Mesenchymal stem cell (in vitro differentiated cells and primary cell): ENCODE measurements at regions not wholly inside any gene's neighbourhood (a gene's known extent, or its start where the extent isn't known, plus 50 kb on each side); places are given as distances from the start of the nearest gene placed in this dataset.

Experiments
- DNase-seq: peaks from one replicate; pipeline ENCODE4 v3.0.0-alpha.2; 2013
- H2AFZ ChIP-seq: one replicate; pipeline ENCODE4 v1.6.1; 2013; ENCODE audit warnings: low read depth, mild to moderate bottlenecking, control low read depth, inconsistent platforms, low read length, moderate library complexity
- H2AK5ac ChIP-seq: 2 replicates; pipeline ENCODE4 v1.6.1; 2013; ENCODE audit warnings: low read length, moderate library complexity, mild to moderate bottlenecking, inconsistent platforms; ENCODE audit not compliant: severe bottlenecking
- H2BK120ac ChIP-seq: one replicate; pipeline ENCODE4 v1.6.1; 2013; ENCODE audit warnings: low read depth, mild to moderate bottlenecking, inconsistent platforms, low read length, moderate library complexity
- H2BK12ac ChIP-seq, 2 experiments: one replicate each; pipeline ENCODE4 v1.6.1; 2013; ENCODE audit warnings: inconsistent platforms in 2 of 2, low read length in 2 of 2, mild to moderate bottlenecking in 2 of 2, moderate library complexity in 2 of 2, control low read depth in 1 of 2
- H2BK15ac ChIP-seq: one replicate; pipeline ENCODE4 v1.6.1; 2013; ENCODE audit warnings: mild to moderate bottlenecking, low read depth, inconsistent platforms; ENCODE audit not compliant: poor library complexity, severe bottlenecking
- H2BK5ac ChIP-seq: 2 replicates; pipeline ENCODE4 v1.6.1; 2013; ENCODE audit warnings: low read depth, mild to moderate bottlenecking, low read length, control low read depth, inconsistent platforms; ENCODE audit not compliant: poor library complexity, severe bottlenecking
- H3K14ac ChIP-seq, 2 experiments: one replicate each; pipeline ENCODE4 v1.6.1; 2013; ENCODE audit warnings: inconsistent platforms in 2 of 2, low read length in 2 of 2, control low read depth in 1 of 2, mild to moderate bottlenecking in 1 of 2, moderate library complexity in 1 of 2
- H3K18ac ChIP-seq, 2 experiments: one replicate each; pipeline ENCODE4 v1.6.1; 2013; ENCODE audit warnings: inconsistent platforms in 2 of 2, low read length in 2 of 2, control low read depth in 1 of 2, low read depth in 1 of 2, mild to moderate bottlenecking in 1 of 2
- H3K23ac ChIP-seq, 2 experiments: one replicate each; pipeline ENCODE4 v1.6.1; 2013; ENCODE audit warnings: inconsistent platforms in 2 of 2, low read length in 2 of 2, mild to moderate bottlenecking in 2 of 2, moderate library complexity in 2 of 2, control low read depth in 1 of 2
- H3K27ac ChIP-seq: 2 replicates; pipeline ENCODE4 v1.5.1; 2013; ENCODE audit warnings: mild to moderate bottlenecking, moderate library complexity, low read length, control low read depth, inconsistent platforms; ENCODE audit not compliant: poor library complexity, severe bottlenecking
- H3K27me3 ChIP-seq, 2 experiments: 2 replicates each; pipeline versions ENCODE4 v1.6.1 to v1.7.0; 2013; ENCODE audit warnings: low read length in 2 of 2, mild to moderate bottlenecking in 2 of 2, moderate library complexity in 2 of 2, control low read depth in 1 of 2, inconsistent platforms in 1 of 2; ENCODE audit not compliant: control insufficient read depth in 1 of 2, insufficient read depth in 1 of 2
- H3K36me3 ChIP-seq, 2 experiments: 2 replicates each; pipeline versions ENCODE4 v1.6.1 to v1.7.0; 2013; ENCODE audit warnings: low read length in 2 of 2, control low read depth in 1 of 2, inconsistent platforms in 1 of 2, low read depth in 1 of 2, mild to moderate bottlenecking in 1 of 2; ENCODE audit not compliant: insufficient read depth in 2 of 2, control insufficient read depth in 1 of 2
- H3K4ac ChIP-seq, 2 experiments: one replicate each; pipeline ENCODE4 v1.6.1; 2013; ENCODE audit warnings: inconsistent platforms in 2 of 2, low read length in 2 of 2, mild to moderate bottlenecking in 2 of 2, moderate library complexity in 2 of 2, control low read depth in 1 of 2, low read depth in 1 of 2
- H3K4me1 ChIP-seq: 2 replicates; pipeline ENCODE4 v1.6.1; 2013; ENCODE audit warnings: low read depth, low read length, control low read depth; ENCODE audit not compliant: control insufficient read depth, insufficient read depth
- H3K4me2 ChIP-seq: 2 replicates; pipeline ENCODE4 v1.6.1; 2013; ENCODE audit warnings: low read length, mild to moderate bottlenecking, inconsistent platforms; ENCODE audit not compliant: poor library complexity, severe bottlenecking
- H3K4me3 ChIP-seq, 2 experiments: 2 replicates each; pipeline versions ENCODE4 v1.5.1 to v1.7.0; 2013; ENCODE audit warnings: low read length in 2 of 2, mild to moderate bottlenecking in 2 of 2, control low read depth in 1 of 2, low read depth in 1 of 2; ENCODE audit not compliant: insufficient read depth in 1 of 2
- H3K79me1 ChIP-seq: replicated peaks from 2 replicates; pipeline ENCODE4 v1.6.1; 2013; ENCODE audit warnings: mild to moderate bottlenecking, control low read depth, low read length, inconsistent platforms; ENCODE audit not compliant: poor library complexity, severe bottlenecking
- H3K9ac ChIP-seq: 2 replicates; pipeline ENCODE4 v1.7.0; 2013; ENCODE audit warnings: mild to moderate bottlenecking, low read length, moderate library complexity
- H3K9me3 ChIP-seq: 2 replicates; pipeline ENCODE4 v1.7.0; 2013; ENCODE audit warnings: mild to moderate bottlenecking, low read length; ENCODE audit not compliant: control insufficient read depth
- H4K8ac ChIP-seq: one replicate; pipeline ENCODE4 v1.6.1; 2013; ENCODE audit warnings: inconsistent platforms, mild to moderate bottlenecking, low read length, moderate library complexity
- H4K91ac ChIP-seq: one replicate; pipeline ENCODE4 v1.6.1; 2013; ENCODE audit warnings: mild to moderate bottlenecking, low read length, inconsistent platforms
- WGBS: methylation state at CpG from one replicate; pipeline ENCODE4 v1.1.7; 2013; ENCODE audit warnings: mixed read lengths; 5-methylcytosine and 5-hydroxymethylcytosine counted together

DNA sequence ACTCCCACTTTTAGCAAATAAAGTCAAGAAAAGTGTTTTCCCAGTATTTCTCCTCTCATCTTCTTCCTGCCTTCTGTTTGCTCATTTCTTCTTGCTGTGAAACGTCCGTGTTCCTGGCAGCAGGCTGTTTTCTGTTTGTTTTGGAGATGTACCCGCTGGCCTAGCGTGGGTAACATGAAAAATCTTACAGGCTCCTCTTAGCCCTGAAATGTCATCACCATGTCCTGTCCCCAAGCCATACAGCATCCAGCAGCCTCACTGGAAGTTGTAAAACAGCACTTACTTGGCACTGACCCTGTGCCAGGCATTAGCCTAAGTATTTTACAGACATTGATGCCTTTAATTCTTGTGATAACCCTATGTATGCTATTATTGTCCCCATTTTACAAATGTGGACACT is 371.1 kb downstream of the FOXA2 start:
- Histone ChIP-seq H3K27me3 (peaks cover 0 to 15% of the 10 kb centered on the region in 2 experiments), H3K4me1 (no peaks in the 10 kb centered on the region), H3K4ac (no peak overlapping the region), H3K36me3 (no peaks in the 10 kb centered on the region), H2BK120ac (no peak overlapping the region), H3K9me3 (no peaks in the 10 kb centered on the region), H2BK15ac (no peak overlapping the region), H2AFZ (no peak overlapping the region), H4K8ac (no peak overlapping the region), H3K4me2 (no peak overlapping the region), H4K91ac (no peak overlapping the region), H3K27ac (no peak overlapping the region), H3K14ac (no peak overlapping the region), H3K18ac (no peak overlapping the region), H2AK5ac (no peak overlapping the region), H3K23ac (no peak overlapping the region), H2BK5ac (no peak overlapping the region), H3K9ac (no peak overlapping the region), H2BK12ac (no peak overlapping the region), H3K79me1 (no peaks in the 10 kb centered on the region), H3K4me3 (no peak overlapping the region)
- no peak for DNase-seq
- whole genome bisulfite sequencing = 58% methylated on average over 4 of the region's 4 CpGs

DNA sequence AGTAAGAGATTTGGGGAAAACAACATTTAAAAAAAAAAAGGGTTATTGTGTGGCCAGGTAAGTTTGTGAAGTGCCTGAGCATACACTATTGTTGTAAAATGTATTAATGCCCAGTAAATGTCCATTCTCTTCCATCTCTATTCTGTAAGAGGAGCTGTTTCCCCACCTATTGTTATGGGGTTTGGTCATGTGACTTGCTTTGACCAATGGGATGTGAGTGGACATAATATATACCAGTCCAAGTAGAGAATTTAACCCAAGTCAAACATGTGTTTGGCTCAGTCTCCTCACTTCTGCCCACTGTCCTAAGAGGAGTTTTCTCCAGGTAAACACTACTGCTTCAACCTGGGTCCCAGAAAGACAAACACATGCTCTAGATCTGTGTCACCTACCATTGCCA is 377.1 kb downstream of the FOXA2 start:
- Histone ChIP-seq H4K91ac (no peak overlapping the region), H2BK5ac (no peak overlapping the region), H3K4me1 (no peaks in the 10 kb centered on the region), H3K23ac (no peak overlapping the region), H3K36me3 (no peaks in the 10 kb centered on the region), H4K8ac (no peak overlapping the region), H2AK5ac (no peak overlapping the region), H3K18ac (no peak overlapping the region), H2BK12ac (no peak overlapping the region), H2BK15ac (no peak overlapping the region), H3K4ac (no peak overlapping the region), H2AFZ (no peak overlapping the region), H3K9ac (no peak overlapping the region), H3K27me3 (peaks cover 0 to 15% of the 10 kb centered on the region in 2 experiments), H3K4me3 (no peak overlapping the region), H3K9me3 (no peaks in the 10 kb centered on the region), H3K4me2 (no peak overlapping the region), H3K14ac (no peak overlapping the region), H2BK120ac (no peak overlapping the region), H3K27ac (no peak overlapping the region), H3K79me1 (no peaks in the 10 kb centered on the region)
- DNase-seq = no peak

- no peaks in the 10 kb centered on the region for H3K9me3 ChIP-seq
- no peaks in the 10 kb centered on the region for H3K4me1 ChIP-seq
- H3K23ac ChIP-seq = no peak overlapping the region
- H3K79me1 ChIP-seq = no peaks in the 10 kb centered on the region
- H2BK15ac ChIP-seq = no peak overlapping the region
- H4K91ac ChIP-seq = no peak overlapping the region
- no peak overlapping the region for H3K18ac ChIP-seq
- H3K4ac ChIP-seq = no peak overlapping the region
- H2BK12ac ChIP-seq = no peak overlapping the region
- H2AK5ac ChIP-seq = no peak overlapping the region
- H2AFZ ChIP-seq = no peak overlapping the region
- no peaks in the 10 kb centered on the region for H3K27me3 ChIP-seq
- no peak overlapping the region for H3K14ac ChIP-seq
- H2BK120ac ChIP-seq = no peak overlapping the region
- no peaks in the 10 kb centered on the region for H3K36me3 ChIP-seq
- no peak overlapping the region for H3K27ac ChIP-seq
- no peak for DNase-seq
- no peak overlapping the region for H3K4me2 ChIP-seq
- WGBS = 69% methylated on average over 4 of the region's 4 CpGs
- H3K9ac ChIP-seq = no peak overlapping the region
- no peak overlapping the region for H4K8ac ChIP-seq
- H3K4me3 ChIP-seq = no peak overlapping the region
- no peak overlapping the region for H2BK5ac ChIP-seq
These were observed 379.6 kb downstream of the FOXA2 start for GRCh38 chr20:22204801-22205200.

DNA sequence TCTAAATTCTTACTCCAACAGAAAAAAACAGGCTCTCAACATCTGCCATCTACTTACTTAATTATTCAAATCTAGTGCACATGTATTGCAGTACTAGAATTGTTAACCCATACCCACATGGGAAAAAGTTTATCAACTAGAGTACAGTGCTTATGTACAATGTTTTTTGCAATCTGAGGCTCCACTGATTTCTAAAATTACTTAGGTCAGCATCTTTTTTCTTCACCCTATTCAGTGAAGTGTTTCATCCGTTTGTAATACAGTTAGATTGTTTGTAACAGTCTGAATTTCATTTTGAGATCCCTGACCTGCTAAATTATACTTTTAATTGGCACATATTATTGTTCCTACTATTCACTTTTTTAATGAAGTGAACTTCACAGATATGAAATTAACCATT is 402.2 kb downstream of the FOXA2 start:
- no peak overlapping the region for H2BK5ac ChIP-seq
- H3K27ac ChIP-seq = no peak overlapping the region
- H3K36me3 ChIP-seq = no peaks in the 10 kb centered on the region
- no peak overlapping the region for H2AK5ac ChIP-seq
- H4K91ac ChIP-seq = no peak overlapping the region
- no peak overlapping the region for H3K18ac ChIP-seq
- no peaks in the 10 kb centered on the region for H3K27me3 ChIP-seq
- no peaks in the 10 kb centered on the region for H3K4me1 ChIP-seq
- no peak overlapping the region for H2AFZ ChIP-seq
- no peak overlapping the region for H4K8ac ChIP-seq
- H3K79me1 ChIP-seq = no peaks in the 10 kb centered on the region
- H3K4ac ChIP-seq = no peak overlapping the region
- no peak overlapping the region for H3K14ac ChIP-seq
- DNase-seq = no peak
- H3K9me3 ChIP-seq = no peaks in the 10 kb centered on the region
- no peak overlapping the region for H3K4me2 ChIP-seq
- no peak overlapping the region for H2BK12ac ChIP-seq
- no peak overlapping the region for H3K23ac ChIP-seq
- H2BK120ac ChIP-seq = no peak overlapping the region
- H3K9ac ChIP-seq = no peak overlapping the region
- WGBS = no CpG with 5 or more reads among the region's 1 CpG
- no peak overlapping the region for H3K4me3 ChIP-seq
- H2BK15ac ChIP-seq = no peak overlapping the region
